ENCODE measurements at regions not wholly inside any gene's neighbourhood (a gene's known extent, or its start where the extent isn't known, plus 50 kb on each side); places are given as distances from the start of the nearest gene placed in this dataset.

DNA sequence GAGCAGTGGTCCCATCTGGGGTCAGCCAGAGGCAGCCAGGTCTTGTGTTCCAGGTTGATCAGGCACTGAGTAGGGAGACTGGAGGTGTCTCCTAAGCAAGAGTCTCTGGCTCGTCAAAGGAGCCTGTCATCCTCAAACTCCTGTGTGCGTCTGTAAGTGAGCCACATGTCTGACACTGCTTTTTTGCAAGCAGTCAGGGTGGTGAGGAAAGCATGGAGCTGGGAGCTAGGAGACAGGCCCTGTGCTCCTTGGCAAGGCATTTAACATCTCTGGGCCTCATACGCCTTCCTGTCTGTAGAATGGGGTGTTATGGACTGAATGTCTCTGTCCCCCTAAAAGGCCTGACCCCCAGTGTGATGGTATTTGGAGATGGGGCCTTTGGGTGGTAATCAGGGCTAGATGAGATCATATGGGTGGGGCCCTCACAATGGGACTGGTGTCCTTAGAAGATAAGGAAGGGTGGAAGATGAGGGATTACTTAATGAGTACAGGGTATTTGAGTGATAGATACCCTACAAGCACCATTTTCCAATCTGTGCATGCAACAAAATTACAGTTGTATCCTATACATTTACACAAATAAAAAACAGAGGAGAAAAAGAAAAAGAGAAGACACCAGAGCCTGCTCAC is 53.0 kb downstream of the ARL6IP4 start:
- Histone ChIP-seq H3K27me3 (no peaks in the 10 kb centered on the region), H3K27ac (no peak overlapping the region), H3K36me3 (peaks cover 0 to 37% (median 0%) of the 10 kb centered on the region in 3 donors), H3K9me3 (no peaks in the 10 kb centered on the region), H3K4me1 (no peaks in the 10 kb centered on the region), H3K4me3 (no peak overlapping the region)
- DNase-seq, result no peak
- intact Hi-C loops (cut with DNase I; ENCODE audit: low total_unique reads), result no loop called here
- TF ChIP-seq, protein P1, sequence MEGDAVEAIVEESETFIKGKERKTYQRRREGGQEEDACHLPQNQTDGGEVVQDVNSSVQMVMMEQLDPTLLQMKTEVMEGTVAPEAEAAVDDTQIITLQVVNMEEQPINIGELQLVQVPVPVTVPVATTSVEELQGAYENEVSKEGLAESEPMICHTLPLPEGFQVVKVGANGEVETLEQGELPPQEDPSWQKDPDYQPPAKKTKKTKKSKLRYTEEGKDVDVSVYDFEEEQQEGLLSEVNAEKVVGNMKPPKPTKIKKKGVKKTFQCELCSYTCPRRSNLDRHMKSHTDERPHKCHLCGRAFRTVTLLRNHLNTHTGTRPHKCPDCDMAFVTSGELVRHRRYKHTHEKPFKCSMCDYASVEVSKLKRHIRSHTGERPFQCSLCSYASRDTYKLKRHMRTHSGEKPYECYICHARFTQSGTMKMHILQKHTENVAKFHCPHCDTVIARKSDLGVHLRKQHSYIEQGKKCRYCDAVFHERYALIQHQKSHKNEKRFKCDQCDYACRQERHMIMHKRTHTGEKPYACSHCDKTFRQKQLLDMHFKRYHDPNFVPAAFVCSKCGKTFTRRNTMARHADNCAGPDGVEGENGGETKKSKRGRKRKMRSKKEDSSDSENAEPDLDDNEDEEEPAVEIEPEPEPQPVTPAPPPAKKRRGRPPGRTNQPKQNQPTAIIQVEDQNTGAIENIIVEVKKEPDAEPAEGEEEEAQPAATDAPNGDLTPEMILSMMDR (IDR thresholded peaks at IDR 0.05), result no peak

DNA sequence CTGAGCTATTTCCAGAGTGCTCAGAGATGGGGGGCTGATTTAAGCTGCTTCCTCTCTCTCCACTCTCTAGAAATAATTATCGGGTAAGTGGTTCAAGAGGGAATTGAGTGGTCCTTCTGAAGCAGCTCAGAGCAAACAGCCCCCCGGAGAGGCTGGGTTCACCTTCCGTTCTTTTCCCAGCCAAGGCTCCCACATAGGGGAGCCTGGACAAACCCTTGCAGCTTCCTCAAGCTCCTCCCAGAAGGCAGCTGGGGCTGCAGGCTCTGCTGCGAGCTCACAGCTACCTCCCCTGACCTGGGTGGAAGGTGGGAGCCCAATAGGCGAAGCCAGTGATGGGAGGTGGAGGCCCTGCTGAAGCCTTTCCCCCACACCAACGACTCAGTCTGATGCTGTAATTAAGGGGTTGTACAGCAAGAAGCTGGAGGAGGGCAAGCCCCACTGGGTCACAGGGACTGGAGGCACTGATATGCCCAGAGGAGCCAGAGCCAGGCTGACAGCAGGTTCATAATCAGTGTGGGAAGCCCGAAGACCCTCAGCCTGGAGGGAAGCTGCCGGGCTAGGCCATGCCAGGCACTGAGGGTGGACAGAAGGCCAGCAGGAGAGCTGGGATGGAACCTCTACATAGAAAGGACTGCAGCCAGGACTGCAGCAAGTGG is 52.4 kb downstream of the ARL6IP4 start:
- H3K27ac ChIP-seq, result no peak overlapping the region
- no peaks in the 10 kb centered on the region for H3K9me3 ChIP-seq
- TF ChIP-seq, protein P1 (IDR thresholded peaks at IDR 0.05), result no peak
- H3K4me1 ChIP-seq, result no peaks in the 10 kb centered on the region
- no peak overlapping the region for H3K4me3 ChIP-seq
- no peak for DNase-seq
- intact Hi-C loops (cut with DNase I; ENCODE audit: low total_unique reads), result no loop called here
- H3K36me3 ChIP-seq, result peaks cover 0 to 43% (median 0%) of the 10 kb centered on the region in 3 donors
- H3K27me3 ChIP-seq, result no peaks in the 10 kb centered on the region

Data from tibial artery (tissue), 4 donors.